Prostate gland (tissue), 2 donors: ENCODE measurements at regions not wholly inside any gene's neighbourhood (a gene's known extent, or its start where the extent isn't known, plus 50 kb on each side); places are given as distances from the start of the nearest gene placed in this dataset.

Source experiments
- DNase-seq: peaks from one replicate; pipeline ENCODE4 v3.0.0-alpha.2; 2019; ENCODE audit warnings: low spot score
- H3K27ac ChIP-seq, 2 donors: fragments of 200-600 bp; sonication (generic); 2 replicates each; pipeline ENCODE4 v1.5.1; 2017 to 2019
- H3K27me3 ChIP-seq: fragments of 200-600 bp; sonication (generic); replicated peaks from 2 replicates; pipeline ENCODE4 v1.5.1; 2019; ENCODE audit not compliant: insufficient read depth
- H3K36me3 ChIP-seq, 2 donors: fragments of 200-600 bp; sonication (generic); 1 replicate in 1 of 2; 2 replicates in 1 of 2; pipeline versions ENCODE4 v1.5.1 to v1.8.1; 2017 to 2019
- H3K4me1 ChIP-seq: fragments of 200-600 bp; sonication (generic); replicated peaks from 2 replicates; pipeline ENCODE4 v1.5.1; 2019
- H3K4me3 ChIP-seq, 2 donors: fragments of 200-600 bp; sonication (generic); 2 replicates each; pipeline ENCODE4 v1.5.1; 2017 to 2019
- H3K9me3 ChIP-seq: fragments of 200-600 bp; sonication (generic); 2 replicates; pipeline ENCODE4 v1.5.1; 2017
- CTCF ChIP-seq, 4 experiments: fragments of 200-600 bp in 2 of 4; fragments of 450-650 bp in 2 of 4; sonication (generic) in 2 of 4; IDR thresholded peaks; 1 replicate in 3 of 4; 2 replicates in 1 of 4; pipeline ENCODE4 v1.5.1; 2016 to 2019; ENCODE audit warnings: antibody characterized with exemption in 4 of 4, mild to moderate bottlenecking in 2 of 4, moderate library complexity in 2 of 4
- POLR2A ChIP-seq: fragments of 450-650 bp; IDR thresholded peaks from one replicate; pipeline ENCODE4 v1.6.1; 2016; ENCODE audit warnings: antibody characterized with exemption, mild to moderate bottlenecking
- POLR2AphosphoS5 ChIP-seq: sonication (generic); formaldehyde crosslinking; IDR thresholded peaks from one replicate; pipeline ENCODE4 v1.6.1; 2017; ENCODE audit warnings: antibody characterized with exemption
- WGBS: methylation state at CpG from one replicate; pipeline ENCODE4 v1.1.5; 2018; 5-methylcytosine and 5-hydroxymethylcytosine counted together
- intact Hi-C: fragments of 100-400 bp; cut with DNase I; formaldehyde crosslinking; loops from one replicate; pipeline ENCODE4 v1.14.2; 2022

GRCh38 chr5:82918311-82919031 is 158.7 kb downstream of the TMEM167A start:
- no peak for DNase-seq
- Histone ChIP-seq H3K36me3 (no peaks in the 10 kb centered on the region), H3K27me3 (no peaks in the 10 kb centered on the region), H3K4me1 (no peaks in the 10 kb centered on the region), H3K27ac (no peak overlapping the region), H3K4me3 (no peak overlapping the region), H3K9me3 (no peaks in the 10 kb centered on the region)
- intact Hi-C loops: no loop called here
- TF ChIP-seq POLR2AphosphoS5: no peak
- 100% methylated on average over 3 of the region's 3 CpGs for WGBS

GRCh38 chr5:82917584-82917983 is 159.6 kb downstream of the TMEM167A start:
- Histone ChIP-seq H3K27ac (no peak overlapping the region), H3K9me3 (no peaks in the 10 kb centered on the region), H3K4me1 (no peaks in the 10 kb centered on the region), H3K4me3 (no peak overlapping the region), H3K27me3 (no peaks in the 10 kb centered on the region), H3K36me3 (no peaks in the 10 kb centered on the region)
- TF ChIP-seq POLR2A (no peak), CTCF (IDR thresholded peaks at IDR 0.05) (no peak), POLR2AphosphoS5 (no peak)
- WGBS: 66% methylated on average over 4 of the region's 4 CpGs
- intact Hi-C loops: no loop called here
- no peak for DNase-seq

GRCh38 chr5:82913971-82914370 is 163.2 kb downstream of the TMEM167A start:
- H3K9me3 ChIP-seq: no peaks in the 10 kb centered on the region
- H3K4me3 ChIP-seq: no peak overlapping the region
- H3K27ac ChIP-seq: no peak overlapping the region
- no peaks in the 10 kb centered on the region for H3K27me3 ChIP-seq
- H3K4me1 ChIP-seq: no peaks in the 10 kb centered on the region
- intact Hi-C loops: no loop called here
- H3K36me3 ChIP-seq: no peaks in the 10 kb centered on the region
- DNase-seq: no peak
- TF ChIP-seq POLR2A (no peak), POLR2AphosphoS5 (no peak), CTCF (IDR thresholded peaks at IDR 0.05) (no peak)

- intact Hi-C loops: no loop called here
- Histone ChIP-seq H3K9me3 (no peaks in the 10 kb centered on the region), H3K27ac (no peak overlapping the region), H3K4me3 (no peak overlapping the region), H3K36me3 (no peaks in the 10 kb centered on the region), H3K4me1 (no peaks in the 10 kb centered on the region), H3K27me3 (no peaks in the 10 kb centered on the region)
- 85% methylated on average over 5 of the region's 5 CpGs for WGBS
- DNase-seq: no peak
- TF ChIP-seq POLR2AphosphoS5: no peak
These were observed 164.7 kb downstream of the TMEM167A start for GRCh38 chr5:82912462-82912861.

- TF ChIP-seq POLR2A (no peak), CTCF (IDR thresholded peaks at IDR 0.05) (no peak), POLR2AphosphoS5 (no peak)
- Histone ChIP-seq H3K36me3 (no peaks in the 10 kb centered on the region), H3K27me3 (no peaks in the 10 kb centered on the region), H3K27ac (no peak overlapping the region), H3K9me3 (no peaks in the 10 kb centered on the region), H3K4me3 (no peak overlapping the region), H3K4me1 (no peaks in the 10 kb centered on the region)
- intact Hi-C loops: no loop called here
- DNase-seq: no peak
- WGBS: 92% methylated on average over 2 of the region's 2 CpGs
These were observed 165.3 kb downstream of the TMEM167A start for GRCh38 chr5:82911910-82912309.

- no peak overlapping the region for H3K27ac ChIP-seq
- no peak for DNase-seq
- no peaks in the 10 kb centered on the region for H3K9me3 ChIP-seq
- no peaks in the 10 kb centered on the region for H3K27me3 ChIP-seq
- no peak overlapping the region for H3K4me3 ChIP-seq
- H3K4me1 ChIP-seq: no peaks in the 10 kb centered on the region
- intact Hi-C loops: no loop called here
- no peaks in the 10 kb centered on the region for H3K36me3 ChIP-seq
- no peak for TF ChIP-seq POLR2AphosphoS5
- no peak for TF ChIP-seq CTCF (IDR thresholded peaks at IDR 0.05)
- TF ChIP-seq POLR2A: no peak
These were observed 166.3 kb downstream of the TMEM167A start for GRCh38 chr5:82910905-82911304.
